Calu3 (cell line): ENCODE measurements at regions not wholly inside any gene's neighbourhood (a gene's known extent, or its start where the extent isn't known, plus 50 kb on each side); places are given as distances from the start of the nearest gene placed in this dataset.

Experiments
- BruUV-seq: library from RNA; stranded (reverse); fragments of 400-500 nt; replicated peaks from 2 replicates; lab custom pipeline; 2021; lab: Mats Ljungman, UMichigan
- CTCF ChIA-PET: fragments of 300-600 bp; sonication (Branson Sonifier 250); formaldehyde crosslinking; loops from one replicate; lab custom pipeline; 2022; ENCODE audit warnings: antibody characterized with exemption; lab: Charles Lee
- DNase-seq: peaks from one replicate; pipeline ENCODE4 v3.0.0; 2022
- H3K27ac Mint-ChIP-seq: one replicate; pipeline ENCODE4 v1.8.0; 2022; ENCODE audit warnings: mixed read lengths; ENCODE audit not compliant: unreplicated experiment
- H3K27me3 Mint-ChIP-seq: one replicate; pipeline ENCODE4 v1.8.0; 2022; ENCODE audit warnings: mixed read lengths; ENCODE audit not compliant: unreplicated experiment
- H3K36me3 Mint-ChIP-seq: one replicate; pipeline ENCODE4 v1.8.0; 2022; ENCODE audit warnings: mild to moderate bottlenecking, moderate library complexity, mixed read lengths; ENCODE audit not compliant: insufficient read depth, unreplicated experiment
- H3K4me1 Mint-ChIP-seq: one replicate; pipeline ENCODE4 v1.8.0; 2022; ENCODE audit warnings: mild to moderate bottlenecking, low read depth, mixed read lengths; ENCODE audit not compliant: unreplicated experiment
- H3K4me3 Mint-ChIP-seq: one replicate; pipeline ENCODE4 v1.8.0; 2022; ENCODE audit warnings: mild to moderate bottlenecking, low read depth, moderate library complexity, mixed read lengths; ENCODE audit not compliant: unreplicated experiment
- H3K9me3 Mint-ChIP-seq: one replicate; pipeline ENCODE4 v1.8.0; 2022; ENCODE audit warnings: low read depth, mixed read lengths; ENCODE audit not compliant: unreplicated experiment
- CTCF ChIP-seq: fragments of 200-600 bp; IDR thresholded peaks from one replicate; pipeline ENCODE4 v1.8.0; 2022; ENCODE audit warnings: antibody characterized with exemption; ENCODE audit not compliant: unreplicated experiment
- intact Hi-C: fragments of 100-400 bp; cut with micrococcal nuclease; formaldehyde crosslinking; loops from one replicate; pipeline ENCODE4 v1.10.0; 2022; ENCODE audit not compliant: unreplicated experiment

- H3K36me3 Mint-ChIP-seq: no peaks in the 10 kb centered on the region
- H3K4me1 Mint-ChIP-seq: peaks cover 8% of the 10 kb centered on the region
- TF ChIP-seq CTCF: no peak
- intact Hi-C loops: no loop called here
- H3K27me3 Mint-ChIP-seq: no peaks in the 10 kb centered on the region
- CTCF ChIA-PET: no interaction called here
- BruUV-seq: no TSS peak
- no peak overlapping the region for H3K27ac Mint-ChIP-seq
- no peak overlapping the region for H3K4me3 Mint-ChIP-seq
- no peak for DNase-seq
- H3K9me3 Mint-ChIP-seq: no peaks in the 10 kb centered on the region
Measured at GRCh38 chr5:45094876-45095440, 286.2 kb downstream of the MRPS30 start.

GRCh38 chr5:45098483-45098882 is 289.7 kb downstream of the MRPS30 start:
- CTCF ChIA-PET: no interaction called here
- TF ChIP-seq CTCF: no peak
- no peaks in the 10 kb centered on the region for H3K9me3 Mint-ChIP-seq

GRCh38 chr5:45101146-45101545 is 292.4 kb downstream of the MRPS30 start:
- Mint-ChIP-seq H3K36me3 (no peaks in the 10 kb centered on the region), H3K27me3 (peaks cover 13% of the 10 kb centered on the region), H3K27ac (no peak overlapping the region), H3K4me3 (no peak overlapping the region), H3K9me3 (peaks cover 5% of the 10 kb centered on the region), H3K4me1 (no peaks in the 10 kb centered on the region)
- no peak for DNase-seq
- TF ChIP-seq CTCF: no peak
- intact Hi-C loops: no loop called here
- CTCF ChIA-PET: no interaction called here
- no TSS peak for BruUV-seq

More at GRCh38 chr5:45098483-45098882, 289.7 kb downstream of the MRPS30 start:
- DNase-seq: no peak
- H3K27ac Mint-ChIP-seq: no peak overlapping the region
- no TSS peak for BruUV-seq
- H3K36me3 Mint-ChIP-seq: no peaks in the 10 kb centered on the region
- peaks cover 13% of the 10 kb centered on the region for H3K27me3 Mint-ChIP-seq
- peaks cover 8% of the 10 kb centered on the region for H3K4me1 Mint-ChIP-seq
- no peak overlapping the region for H3K4me3 Mint-ChIP-seq
- intact Hi-C loops: no loop called here

GRCh38 chr5:45105491-45105994 is 296.8 kb downstream of the MRPS30 start:
- H3K9me3 Mint-ChIP-seq: peaks cover 5% of the 10 kb centered on the region
- H3K36me3 Mint-ChIP-seq: no peaks in the 10 kb centered on the region
- DNase-seq: no peak
- no peak overlapping the region for H3K27ac Mint-ChIP-seq
- BruUV-seq: no TSS peak
- CTCF ChIA-PET: interaction anchor here (0.6 kb wide), 1 partner anchor 432 kb away, joined by 10 read pairs; no protein-coding TSS in a partner anchor
- H3K4me1 Mint-ChIP-seq: no peaks in the 10 kb centered on the region
- peaks cover 9% of the 10 kb centered on the region for H3K27me3 Mint-ChIP-seq
- TF ChIP-seq CTCF: no peak
- H3K4me3 Mint-ChIP-seq: no peak overlapping the region
- intact Hi-C loops: no loop called here
